HEK293T (cell line): ENCODE measurements at regions not wholly inside any gene's neighbourhood (a gene's known extent, or its start where the extent isn't known, plus 50 kb on each side); places are given as distances from the start of the nearest gene placed in this dataset.

Experiments used
- BHLHE40 ChIP-seq: fragments of 450-650 bp; IDR thresholded peaks from 2 replicates; pipeline ENCODE4 v1.6.1; 2016; ENCODE audit warnings: mild to moderate bottlenecking, moderate library complexity, borderline replicate concordance
- CTBP1 ChIP-seq: fragments of 450-650 bp; IDR thresholded peaks from 2 replicates; pipeline ENCODE4 v1.6.1; 2016; ENCODE audit warnings: borderline replicate concordance
- ELF4 ChIP-seq: fragments of 450-650 bp; IDR thresholded peaks from 2 replicates; pipeline ENCODE4 v1.6.1; 2017; ENCODE audit warnings: antibody characterized with exemption
- FOXA1 ChIP-seq: fragments of 450-650 bp; IDR thresholded peaks from 2 replicates; pipeline ENCODE4 v1.6.1; 2016; ENCODE audit warnings: mild to moderate bottlenecking
- FOXK2 ChIP-seq: fragments of 450-650 bp; IDR thresholded peaks from 2 replicates; pipeline ENCODE4 v1.6.1; 2016; ENCODE audit warnings: mild to moderate bottlenecking
- HDGF ChIP-seq: fragments of 450-650 bp; IDR thresholded peaks from 2 replicates; pipeline ENCODE4 v1.6.1; 2017; ENCODE audit warnings: antibody characterized with exemption, borderline replicate concordance
- SP1 ChIP-seq: fragments of 450-650 bp; IDR thresholded peaks from 2 replicates; pipeline ENCODE4 v1.6.1; 2017
- SUZ12 ChIP-seq: fragments of 450-650 bp; IDR thresholded peaks from 2 replicates; pipeline ENCODE4 v1.6.1; 2016; ENCODE audit warnings: mild to moderate bottlenecking

DNA sequence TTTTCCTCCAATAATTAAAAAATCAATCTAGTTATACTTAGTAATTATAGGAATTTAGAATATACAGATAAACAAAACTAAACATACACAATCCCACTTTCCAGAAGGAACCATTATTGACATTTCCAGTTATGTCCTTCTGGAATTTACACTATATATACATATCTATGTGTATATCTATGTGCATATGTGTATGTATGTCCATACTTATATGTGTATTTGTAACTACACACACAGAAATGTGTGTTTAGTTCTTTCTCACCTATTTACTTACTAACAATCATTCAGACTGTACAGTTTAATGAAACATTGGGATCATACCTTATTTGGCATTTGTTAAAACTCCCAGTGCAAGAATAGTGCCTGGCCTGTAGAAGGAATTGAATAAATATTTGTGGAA lies 126.4 kb downstream of the FHIP1A start:
- no peak for TF ChIP-seq SUZ12
- no peak for TF ChIP-seq FOXK2
- no peak for TF ChIP-seq BHLHE40
- TF ChIP-seq ELF4 = no peak
- no peak for TF ChIP-seq FOXA1
- no peak for TF ChIP-seq SP1
- no peak for TF ChIP-seq HDGF
- TF ChIP-seq CTBP1 = no peak
